ENCODE measurements at regions not wholly inside any gene's neighbourhood (a gene's known extent, or its start where the extent isn't known, plus 50 kb on each side); places are given as distances from the start of the nearest gene placed in this dataset.

- DNase-seq (ENCODE audit: low read depth) = no peak
- no peak overlapping the region for H3K4me3 ChIP-seq (ENCODE audit: low read depth, low read length)
- TF ChIP-seq CTCF (IDR thresholded peaks at IDR 0.05; ENCODE audit: control insufficient read depth, extremely low read depth, insufficient read depth) = no peak
These were observed 153.1 kb downstream of the PSMG1 start for GRCh38 chr21:39029900-39030884.

- no peak for DNase-seq (ENCODE audit: low read depth)
- no peak for TF ChIP-seq CTCF (IDR thresholded peaks at IDR 0.05; ENCODE audit: control insufficient read depth, extremely low read depth, insufficient read depth)
These were observed 154.0 kb downstream of the PSMG1 start for GRCh38 chr21:39029086-39029755.

GRCh38 chr21:39025198-39025597, 158.1 kb downstream of the PSMG1 start:
- TF ChIP-seq CTCF (IDR thresholded peaks at IDR 0.05; ENCODE audit: control insufficient read depth, extremely low read depth, insufficient read depth) = no peak
- no peak for DNase-seq (ENCODE audit: low read depth)
- no peak overlapping the region for H3K4me3 ChIP-seq (ENCODE audit: low read depth, low read length)

More at GRCh38 chr21:39029086-39029755, 154.0 kb downstream of the PSMG1 start:
- H3K4me3 ChIP-seq (ENCODE audit: low read depth, low read length) = no peak overlapping the region

- H3K4me3 ChIP-seq (ENCODE audit: low read depth, low read length) = no peak overlapping the region
- DNase-seq (ENCODE audit: low read depth) = no peak
- TF ChIP-seq CTCF (IDR thresholded peaks at IDR 0.05; ENCODE audit: control insufficient read depth, extremely low read depth, insufficient read depth) = no peak
These were observed 158.7 kb downstream of the PSMG1 start for GRCh38 chr21:39024538-39024937.

- no peak overlapping the region for H3K4me3 ChIP-seq (ENCODE audit: low read depth, low read length)
- DNase-seq (ENCODE audit: low read depth) = no peak
- no peak for TF ChIP-seq CTCF (IDR thresholded peaks at IDR 0.05; ENCODE audit: control insufficient read depth, extremely low read depth, insufficient read depth)
These were observed 160.2 kb downstream of the PSMG1 start for GRCh38 chr21:39022863-39023693.

GRCh38 chr21:39022466-39022862, 160.8 kb downstream of the PSMG1 start:
- no peak overlapping the region for H3K4me3 ChIP-seq (ENCODE audit: low read depth, low read length)
- no peak for DNase-seq (ENCODE audit: low read depth)
- no peak for TF ChIP-seq CTCF (IDR thresholded peaks at IDR 0.05; ENCODE audit: control insufficient read depth, extremely low read depth, insufficient read depth)
